Endothelial cell of umbilical vein (primary cell): ENCODE measurements at regions not wholly inside any gene's neighbourhood (a gene's known extent, or its start where the extent isn't known, plus 50 kb on each side); places are given as distances from the start of the nearest gene placed in this dataset.

Experiments used
- BruUV-seq: library from RNA; stranded (reverse); fragments of 400-500 nt; replicated peaks from 2 replicates; lab custom pipeline; 2021; lab: Mats Ljungman, UMichigan
- CTCF ChIA-PET: fragments of 300-600, 350-600 bp; sonication (Branson Sonifier 250); formaldehyde crosslinking; loops from one replicate; lab custom pipeline; 2021; ENCODE audit warnings: antibody characterized with exemption, inconsistent platforms; lab: Charles Lee
- POLR2A ChIA-PET: fragments of 300-600, 350-600 bp; sonication (Branson Sonifier 250); formaldehyde crosslinking; loops from one replicate; lab custom pipeline; 2021; ENCODE audit warnings: antibody characterized with exemption, inconsistent platforms; lab: Charles Lee
- DNase-seq: peaks from one replicate; pipeline ENCODE4 v3.0.0-alpha.2; 2011; ENCODE audit warnings: low read depth, low spot score
- FAIRE-seq: peaks from 2 replicates; lab custom pipeline; 2011; peaks lifted over from hg19 to GRCh38; lab: Jason Lieb, UNC
- H2AFZ ChIP-seq: 2 replicates; pipeline ENCODE4 v1.6.0; 2012; ENCODE audit warnings: low read depth, low read length, control low read depth, inconsistent platforms
- H3K27ac ChIP-seq: 2 replicates; pipeline ENCODE4 v1.5.1; 2011; ENCODE audit warnings: low read depth, mild to moderate bottlenecking, control low read depth, low read length, moderate library complexity; ENCODE audit not compliant: insufficient read depth
- H3K27me3 ChIP-seq, 2 experiments: 2 replicates each; pipeline versions ENCODE4 v1.6.0 to v1.6.1; 2011; ENCODE audit warnings: low read length in 2 of 2, mixed read lengths in 1 of 2; ENCODE audit not compliant: control insufficient read depth in 2 of 2, insufficient read depth in 2 of 2
- H3K36me3 ChIP-seq, 2 experiments: 2 replicates in 1 of 2; 3 replicates in 1 of 2; pipeline ENCODE4 v1.5.1; 2011; ENCODE audit warnings: low read length in 2 of 2, mild to moderate bottlenecking in 1 of 2, moderate library complexity in 1 of 2; ENCODE audit not compliant: control insufficient read depth in 2 of 2, insufficient read depth in 2 of 2; ENCODE audit errors: extremely low read depth in 1 of 2
- H3K4me1 ChIP-seq: 3 replicates; pipeline ENCODE4 v1.5.1; 2011; ENCODE audit warnings: mild to moderate bottlenecking, low read length; ENCODE audit not compliant: control insufficient read depth, insufficient read depth; ENCODE audit errors: extremely low read depth
- H3K4me2 ChIP-seq: 2 replicates; pipeline ENCODE4 v1.6.1; 2011; ENCODE audit warnings: low read length, control low read depth, mixed read lengths; ENCODE audit not compliant: insufficient read depth
- H3K4me3 ChIP-seq, 3 experiments: fragments of 200-600 bp in 1 of 3; sonication (generic), shearing (Covaris generic) in 1 of 3; replicated peaks in 1 of 3; 2 replicates each; pipeline ENCODE4 v1.5.1; 2011 to 2016; ENCODE audit warnings: control low read depth in 3 of 3, low read length in 3 of 3, mild to moderate bottlenecking in 2 of 3, inconsistent platforms in 1 of 3, low read depth in 1 of 3, moderate library complexity in 1 of 3; ENCODE audit not compliant: insufficient read depth in 1 of 3
- H3K79me2 ChIP-seq: 2 replicates; pipeline ENCODE4 v1.6.0; 2012; ENCODE audit warnings: low read length, inconsistent platforms; ENCODE audit not compliant: control insufficient read depth, insufficient read depth
- H3K9ac ChIP-seq: replicated peaks from 2 replicates; pipeline ENCODE3; 2011; ENCODE audit warnings: low read length, control low read depth; ENCODE audit not compliant: insufficient read depth; ENCODE audit errors: extremely low read depth
- H3K9me1 ChIP-seq: replicated peaks from 3 replicates; pipeline ENCODE4 v1.6.0; 2011; ENCODE audit warnings: mild to moderate bottlenecking, low read length; ENCODE audit not compliant: control insufficient read depth, insufficient read depth; ENCODE audit errors: extremely low read depth
- H3K9me3 ChIP-seq: replicated peaks from 2 replicates; pipeline ENCODE4 v1.5.1; 2012; ENCODE audit warnings: low read length, inconsistent platforms; ENCODE audit not compliant: control insufficient read depth, insufficient read depth
- H4K20me1 ChIP-seq: replicated peaks from 2 replicates; pipeline ENCODE3; 2011; ENCODE audit warnings: mild to moderate bottlenecking, low read length; ENCODE audit not compliant: control insufficient read depth, insufficient read depth; ENCODE audit errors: extremely low read depth
- FOS ChIP-seq: IDR thresholded peaks from 2 replicates; pipeline ENCODE4 v1.6.1; 2011; ENCODE audit warnings: mild to moderate bottlenecking, low read length, moderate library complexity, borderline replicate concordance; ENCODE audit not compliant: insufficient read depth
- GATA2 ChIP-seq: IDR thresholded peaks from 2 replicates; pipeline ENCODE4 v1.7.0; 2011; ENCODE audit warnings: low read depth, mild to moderate bottlenecking, moderate library complexity, mixed read lengths, low read length; ENCODE audit not compliant: insufficient read length, insufficient read depth
- JUN ChIP-seq: IDR thresholded peaks from 2 replicates; pipeline ENCODE4 v1.6.1; 2011; ENCODE audit warnings: borderline replicate concordance, low read depth; ENCODE audit not compliant: insufficient read length, insufficient read depth
- MYC ChIP-seq: IDR thresholded peaks from one replicate; pipeline ENCODE4 v1.6.1; 2011; ENCODE audit warnings: mild to moderate bottlenecking, low read depth, low read length
- POLR2A ChIP-seq: IDR thresholded peaks from 2 replicates; pipeline ENCODE4 v1.6.1; 2012; ENCODE audit warnings: low read depth, mild to moderate bottlenecking, control low read depth, low read length
- POLR2AphosphoS5 ChIP-seq: IDR thresholded peaks from 2 replicates; pipeline ENCODE4 v1.6.1; 2012; ENCODE audit warnings: low read depth, mild to moderate bottlenecking, control low read depth, low read length, moderate library complexity; ENCODE audit not compliant: insufficient read depth
- dilution Hi-C: fragments of 300-500 bp; cut with MboI; formaldehyde crosslinking; loops from one replicate; pipeline ENCODE4 v1.15.0; 2019; ENCODE audit warnings: low sequenced_read_pairs; ENCODE audit not compliant: extremely low pct_ligation_motif_present
- intact Hi-C: fragments of 100-400 bp; cut with micrococcal nuclease; formaldehyde crosslinking; loops from one replicate; pipeline ENCODE4 v1.10.0; 2022
- TF ChIP-seq, protein P1 (sequence below), 2 donors: IDR thresholded peaks; 1 replicate in 1 of 2; 2 replicates in 1 of 2; pipeline ENCODE4 v1.5.1; 2011; ENCODE audit warnings: low read length in 2 of 2, mild to moderate bottlenecking in 2 of 2, moderate library complexity in 2 of 2, control low read depth in 1 of 2, inconsistent platforms in 1 of 2, low read depth in 1 of 2; ENCODE audit not compliant: insufficient read depth in 1 of 2; ENCODE audit errors: extremely low read depth in 1 of 2
- TF ChIP-seq, protein P2 (sequence below): IDR thresholded peaks from 2 replicates; pipeline ENCODE4 v1.6.1; 2011; ENCODE audit not compliant: insufficient read depth, insufficient read length

- Histone ChIP-seq H3K36me3 (no peaks in the 10 kb centered on the region), H3K4me3 (no peak overlapping the region), H4K20me1 (no peaks in the 10 kb centered on the region), H3K4me2 (no peak overlapping the region), H3K27me3 (no peaks in the 10 kb centered on the region), H2AFZ (no peak overlapping the region), H3K27ac (no peak overlapping the region), H3K9me3 (no peaks in the 10 kb centered on the region), H3K4me1 (no peaks in the 10 kb centered on the region), H3K9me1 (no peaks in the 10 kb centered on the region), H3K79me2 (no peaks in the 10 kb centered on the region), H3K9ac (no peak overlapping the region)
- intact Hi-C loops, result no loop called here
- CTCF ChIA-PET, result interaction anchor here (1.5 kb wide), 2 partner anchors 8 to 11 kb away, joined by 3 to 4 read pairs; no protein-coding TSS in a partner anchor
- TF ChIP-seq POLR2A (no peak), FOS (no peak)
- dilution Hi-C loops, result no loop called here
- DNase-seq (no peak), FAIRE-seq (no peak)
- BruUV-seq, result no TSS peak
- POLR2A ChIA-PET, result no interaction called here
Measured at GRCh38 chr4:166400270-166400894, 527.3 kb downstream of the TLL1 start.

DNA sequence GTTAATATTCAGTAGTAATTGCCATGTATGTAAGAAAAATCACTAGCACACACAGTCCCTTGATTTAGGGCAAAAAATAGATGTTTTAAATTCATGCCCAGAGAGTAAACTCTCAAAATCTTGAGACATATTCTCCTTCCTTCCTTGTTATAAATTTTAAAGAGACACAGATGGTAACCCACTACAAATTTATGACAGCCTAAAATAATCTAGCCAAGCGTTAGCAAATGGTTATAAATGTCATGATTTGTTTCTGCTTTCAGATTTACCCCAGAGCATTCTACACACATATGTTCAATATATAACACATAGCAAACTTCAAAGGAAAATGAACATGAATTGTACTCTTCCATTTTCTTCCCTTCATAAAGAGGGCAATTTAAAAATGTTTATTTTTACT lies 540.3 kb downstream of the TLL1 start:
- no peak overlapping the region for H2AFZ ChIP-seq
- CTCF ChIA-PET, result no interaction called here

More for the DNA sequence above, 540.3 kb downstream of the TLL1 start:
- no peak overlapping the region for H3K27ac ChIP-seq
- H3K9me1 ChIP-seq, result no peaks in the 10 kb centered on the region
- H3K4me2 ChIP-seq, result no peak overlapping the region
- DNase-seq, result no peak
- no peaks in the 10 kb centered on the region for H4K20me1 ChIP-seq
- H3K9ac ChIP-seq, result no peak overlapping the region
- no peaks in the 10 kb centered on the region for H3K36me3 ChIP-seq
- intact Hi-C loops, result no loop called here
- no peaks in the 10 kb centered on the region for H3K4me1 ChIP-seq
- POLR2A ChIA-PET, result no interaction called here
- H3K4me3 ChIP-seq, result no peak overlapping the region
- H3K27me3 ChIP-seq, result no peaks in the 10 kb centered on the region
- FAIRE-seq, result no peak
- TF ChIP-seq FOS, result no peak
- no peak for TF ChIP-seq GATA2
- no peak for TF ChIP-seq POLR2A
- TF ChIP-seq, protein P1, sequence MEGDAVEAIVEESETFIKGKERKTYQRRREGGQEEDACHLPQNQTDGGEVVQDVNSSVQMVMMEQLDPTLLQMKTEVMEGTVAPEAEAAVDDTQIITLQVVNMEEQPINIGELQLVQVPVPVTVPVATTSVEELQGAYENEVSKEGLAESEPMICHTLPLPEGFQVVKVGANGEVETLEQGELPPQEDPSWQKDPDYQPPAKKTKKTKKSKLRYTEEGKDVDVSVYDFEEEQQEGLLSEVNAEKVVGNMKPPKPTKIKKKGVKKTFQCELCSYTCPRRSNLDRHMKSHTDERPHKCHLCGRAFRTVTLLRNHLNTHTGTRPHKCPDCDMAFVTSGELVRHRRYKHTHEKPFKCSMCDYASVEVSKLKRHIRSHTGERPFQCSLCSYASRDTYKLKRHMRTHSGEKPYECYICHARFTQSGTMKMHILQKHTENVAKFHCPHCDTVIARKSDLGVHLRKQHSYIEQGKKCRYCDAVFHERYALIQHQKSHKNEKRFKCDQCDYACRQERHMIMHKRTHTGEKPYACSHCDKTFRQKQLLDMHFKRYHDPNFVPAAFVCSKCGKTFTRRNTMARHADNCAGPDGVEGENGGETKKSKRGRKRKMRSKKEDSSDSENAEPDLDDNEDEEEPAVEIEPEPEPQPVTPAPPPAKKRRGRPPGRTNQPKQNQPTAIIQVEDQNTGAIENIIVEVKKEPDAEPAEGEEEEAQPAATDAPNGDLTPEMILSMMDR (IDR thresholded peaks at IDR 0.05; ENCODE audit: extremely low read depth in 1 of 2, insufficient read depth in 1 of 2, low read depth in 1 of 2, low read length in 2 of 2), result no peak
- TF ChIP-seq, protein P2, sequence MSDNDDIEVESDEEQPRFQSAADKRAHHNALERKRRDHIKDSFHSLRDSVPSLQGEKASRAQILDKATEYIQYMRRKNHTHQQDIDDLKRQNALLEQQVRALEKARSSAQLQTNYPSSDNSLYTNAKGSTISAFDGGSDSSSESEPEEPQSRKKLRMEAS, result no peak
- no peak for TF ChIP-seq JUN
- TF ChIP-seq MYC, result no peak
- TF ChIP-seq POLR2AphosphoS5, result no peak
- dilution Hi-C loops, result no loop called here
- H3K79me2 ChIP-seq, result no peaks in the 10 kb centered on the region
- H3K9me3 ChIP-seq, result no peaks in the 10 kb centered on the region
- no TSS peak for BruUV-seq
